K562 (cell line): ENCODE measurements at regions not wholly inside any gene's neighbourhood (a gene's known extent, or its start where the extent isn't known, plus 50 kb on each side); places are given as distances from the start of the nearest gene placed in this dataset.

Experiments used
- ARID2 ChIP-seq: fragments of 450-650 bp; IDR thresholded peaks from 2 replicates; pipeline ENCODE4 v1.6.1; 2017; ENCODE audit warnings: antibody characterized with exemption, mild to moderate bottlenecking
- CEBPB ChIP-seq: fragments of 450-650 bp; IDR thresholded peaks from 2 replicates; pipeline ENCODE4 v1.6.1; 2016; ENCODE audit warnings: missing genetic modification characterization, missing compliant biosample characterization
- E2F3 ChIP-seq: fragments of 250-450 bp; sonication (Bioruptor Pico); IDR thresholded peaks from 2 replicates; pipeline ENCODE4 v1.4.0; 2020; ENCODE audit warnings: mild to moderate bottlenecking
- ERF ChIP-seq: fragments of 450-650 bp; formaldehyde crosslinking; IDR thresholded peaks from 2 replicates; pipeline ENCODE4 v1.4.0; 2020; ENCODE audit warnings: mild to moderate bottlenecking, mixed read lengths
- ETS2 ChIP-seq: IDR thresholded peaks from 2 replicates; pipeline ENCODE4 v1.6.1; 2016; ENCODE audit warnings: borderline replicate concordance, missing genetic modification characterization, mild to moderate bottlenecking, moderate library complexity, missing compliant biosample characterization; ENCODE audit not compliant: poor library complexity, severe bottlenecking
- FOS ChIP-seq: IDR thresholded peaks from 3 replicates; pipeline ENCODE4 v1.6.1; 2011; ENCODE audit not compliant: insufficient read length; ENCODE audit errors: extremely low read depth
- FOXP1 ChIP-seq: sonication (generic); formaldehyde crosslinking; IDR thresholded peaks from 2 replicates; pipeline ENCODE4 v1.8.0; 2022; ENCODE audit warnings: mild to moderate bottlenecking, missing genetic modification reagents
- HDAC3 ChIP-seq: fragments of 450-650 bp; IDR thresholded peaks from 2 replicates; pipeline ENCODE4 v1.6.1; 2018; ENCODE audit warnings: borderline replicate concordance, mild to moderate bottlenecking, moderate library complexity; ENCODE audit not compliant: partially characterized antibody
- HMG20A ChIP-seq: fragments of 450-650 bp; formaldehyde crosslinking; conservative IDR thresholded peaks from 2 replicates; pipeline ENCODE4 v1.4.0; 2020; ENCODE audit warnings: mild to moderate bottlenecking, mixed read lengths
- HSF4 ChIP-seq: fragments of 250-450 bp; sonication (Bioruptor Pico); IDR thresholded peaks from 2 replicates; pipeline ENCODE4 v2.1.2; 2022; ENCODE audit warnings: mild to moderate bottlenecking, moderate library complexity, borderline replicate concordance
- LEF1 ChIP-seq: fragments of 450-650 bp; IDR thresholded peaks from 2 replicates; pipeline ENCODE4 v1.6.1; 2016; ENCODE audit warnings: mild to moderate bottlenecking
- MEF2A ChIP-seq: IDR thresholded peaks from 2 replicates; pipeline ENCODE4 v1.6.1; 2011; ENCODE audit warnings: low read depth, mild to moderate bottlenecking, low read length, moderate library complexity; ENCODE audit not compliant: control insufficient read depth
- MIER1 ChIP-seq: fragments of 450-650 bp; IDR thresholded peaks from 2 replicates; pipeline ENCODE4 v1.6.1; 2016; ENCODE audit warnings: antibody characterized with exemption, mild to moderate bottlenecking, low read depth
- POLR2AphosphoS2 ChIP-seq: IDR thresholded peaks from 2 replicates; pipeline ENCODE4 v1.6.1; 2012; ENCODE audit warnings: low read length, improper control_type of control experiment
- ZBTB8A ChIP-seq: fragments of 450-650 bp; IDR thresholded peaks from 2 replicates; pipeline ENCODE4 v1.6.1; 2018; ENCODE audit warnings: mild to moderate bottlenecking, moderate library complexity; ENCODE audit not compliant: partially characterized antibody
- ZNF23 ChIP-seq: fragments of 250-450 bp; sonication (Bioruptor Pico); IDR thresholded peaks from 2 replicates; pipeline ENCODE4 v1.4.0; 2020; ENCODE audit warnings: mild to moderate bottlenecking
- ZNF347 ChIP-seq: fragments of 450-650 bp; formaldehyde crosslinking; IDR thresholded peaks from 2 replicates; pipeline ENCODE4 v1.4.0; 2020; ENCODE audit warnings: low read depth, mild to moderate bottlenecking, moderate library complexity
- ZNF584 ChIP-seq: fragments of 200-800 bp; sonication (Bioruptor generic); IDR thresholded peaks from 2 replicates; pipeline ENCODE4 v1.6.1; 2016; ENCODE audit warnings: low read depth, mild to moderate bottlenecking, missing genetic modification characterization, missing compliant biosample characterization
- TF ChIP-seq, protein P1 (sequence below): IDR thresholded peaks from 2 replicates; pipeline ENCODE4 v1.6.1; 2011; ENCODE audit not compliant: insufficient read length; ENCODE audit errors: extremely low read depth
- TF ChIP-seq, protein P2 (sequence below), 2 experiments: fragments of 200-800 bp in 1 of 2; sonication (Bioruptor generic) in 1 of 2; sonication (generic) in 1 of 2; formaldehyde crosslinking in 1 of 2; IDR thresholded peaks in 1 of 2; conservative IDR thresholded peaks in 1 of 2; 2 replicates each; pipeline versions ENCODE4 v1.5.0 to v1.6.1; 2016 to 2020; ENCODE audit warnings: missing compliant biosample characterization in 1 of 2, missing genetic modification characterization in 1 of 2, missing genetic modification reagents in 1 of 2
- TF ChIP-seq, protein P3 (sequence below): fragments of 250-450 bp; sonication (Bioruptor Pico); IDR thresholded peaks from 2 replicates; pipeline ENCODE4 v1.5.0; 2022; ENCODE audit warnings: mild to moderate bottlenecking
- TF ChIP-seq, protein P4 (sequence below): fragments of 450-650 bp; IDR thresholded peaks from 2 replicates; pipeline ENCODE4 v1.6.1; 2016; ENCODE audit warnings: low read depth, mild to moderate bottlenecking, moderate library complexity

DNA sequence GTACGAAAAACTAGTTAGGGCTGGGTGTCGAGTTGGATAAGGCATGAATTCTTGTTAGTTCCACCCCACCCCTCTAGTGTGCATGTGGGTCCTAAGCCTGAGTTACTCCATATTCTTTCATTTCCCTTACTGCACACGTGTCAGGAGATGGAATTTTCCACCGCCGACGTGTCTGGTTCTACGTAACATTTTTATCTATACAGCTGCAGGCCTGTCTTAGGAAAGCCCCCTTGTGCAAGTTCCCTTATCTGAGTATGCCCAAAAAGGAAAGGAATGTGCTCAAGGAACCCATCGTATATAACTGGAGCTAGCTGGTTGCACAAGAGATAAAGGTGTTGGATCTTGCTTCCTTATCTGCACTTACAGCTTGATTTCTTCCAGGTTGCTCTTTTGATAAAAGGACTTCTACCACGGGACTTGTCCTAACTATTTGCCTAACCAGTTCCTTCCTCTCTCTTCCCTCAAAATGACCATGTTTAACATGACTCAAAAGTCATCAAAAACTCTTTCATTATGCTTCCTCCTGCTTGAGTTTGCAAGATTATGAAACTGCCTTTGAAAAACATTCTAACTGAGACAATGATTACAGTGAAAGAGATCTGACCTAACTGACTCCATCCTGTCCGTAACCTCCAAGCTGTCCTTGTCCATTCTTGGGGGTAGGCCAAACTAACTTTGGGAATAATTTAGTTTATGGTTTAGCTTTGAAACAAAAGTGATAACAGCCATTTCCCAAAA, 181.4 kb downstream of the AKR1D1 start (continued):
- no peak for TF ChIP-seq ZBTB8A
- TF ChIP-seq, protein P1, sequence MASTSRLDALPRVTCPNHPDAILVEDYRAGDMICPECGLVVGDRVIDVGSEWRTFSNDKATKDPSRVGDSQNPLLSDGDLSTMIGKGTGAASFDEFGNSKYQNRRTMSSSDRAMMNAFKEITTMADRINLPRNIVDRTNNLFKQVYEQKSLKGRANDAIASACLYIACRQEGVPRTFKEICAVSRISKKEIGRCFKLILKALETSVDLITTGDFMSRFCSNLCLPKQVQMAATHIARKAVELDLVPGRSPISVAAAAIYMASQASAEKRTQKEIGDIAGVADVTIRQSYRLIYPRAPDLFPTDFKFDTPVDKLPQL, result no peak
- TF ChIP-seq FOS, result no peak
- TF ChIP-seq ZNF347 (CRISPR knock-in tag), result peak; percentile 93
- TF ChIP-seq LEF1, result peak; percentile 99
- TF ChIP-seq ZNF23 (CRISPR knock-in tag), result peak; percentile 98
- no peak for TF ChIP-seq POLR2AphosphoS2
- peak; percentile 97 for TF ChIP-seq E2F3 (CRISPR knock-in tag)
- TF ChIP-seq ETS2 (tag), result peak; percentile 98
- TF ChIP-seq, protein P2, sequence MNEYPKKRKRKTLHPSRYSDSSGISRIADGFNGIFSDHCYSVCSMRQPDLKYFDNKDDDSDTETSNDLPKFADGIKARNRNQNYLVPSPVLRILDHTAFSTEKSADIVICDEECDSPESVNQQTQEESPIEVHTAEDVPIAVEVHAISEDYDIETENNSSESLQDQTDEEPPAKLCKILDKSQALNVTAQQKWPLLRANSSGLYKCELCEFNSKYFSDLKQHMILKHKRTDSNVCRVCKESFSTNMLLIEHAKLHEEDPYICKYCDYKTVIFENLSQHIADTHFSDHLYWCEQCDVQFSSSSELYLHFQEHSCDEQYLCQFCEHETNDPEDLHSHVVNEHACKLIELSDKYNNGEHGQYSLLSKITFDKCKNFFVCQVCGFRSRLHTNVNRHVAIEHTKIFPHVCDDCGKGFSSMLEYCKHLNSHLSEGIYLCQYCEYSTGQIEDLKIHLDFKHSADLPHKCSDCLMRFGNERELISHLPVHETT (CRISPR knock-in tag; conservative IDR thresholded peaks at IDR 0.05 in 1 of 2, IDR thresholded peaks at IDR 0.05 in 1 of 2), result peak in 1 of 2 experiments; percentile 99; a peak in 2 of 4 replicates
- peak; percentile 99 for TF ChIP-seq ERF (CRISPR knock-in tag)
- peak; percentile 99 for TF ChIP-seq HMG20A (CRISPR knock-in tag)
- peak; percentile 80; the same call in 1 of the 2 replicates for TF ChIP-seq MIER1
- TF ChIP-seq HSF4 (CRISPR knock-in tag), result peak; percentile 100
- peak; percentile 100 for TF ChIP-seq CEBPB (tag)
- TF ChIP-seq, protein P3, sequence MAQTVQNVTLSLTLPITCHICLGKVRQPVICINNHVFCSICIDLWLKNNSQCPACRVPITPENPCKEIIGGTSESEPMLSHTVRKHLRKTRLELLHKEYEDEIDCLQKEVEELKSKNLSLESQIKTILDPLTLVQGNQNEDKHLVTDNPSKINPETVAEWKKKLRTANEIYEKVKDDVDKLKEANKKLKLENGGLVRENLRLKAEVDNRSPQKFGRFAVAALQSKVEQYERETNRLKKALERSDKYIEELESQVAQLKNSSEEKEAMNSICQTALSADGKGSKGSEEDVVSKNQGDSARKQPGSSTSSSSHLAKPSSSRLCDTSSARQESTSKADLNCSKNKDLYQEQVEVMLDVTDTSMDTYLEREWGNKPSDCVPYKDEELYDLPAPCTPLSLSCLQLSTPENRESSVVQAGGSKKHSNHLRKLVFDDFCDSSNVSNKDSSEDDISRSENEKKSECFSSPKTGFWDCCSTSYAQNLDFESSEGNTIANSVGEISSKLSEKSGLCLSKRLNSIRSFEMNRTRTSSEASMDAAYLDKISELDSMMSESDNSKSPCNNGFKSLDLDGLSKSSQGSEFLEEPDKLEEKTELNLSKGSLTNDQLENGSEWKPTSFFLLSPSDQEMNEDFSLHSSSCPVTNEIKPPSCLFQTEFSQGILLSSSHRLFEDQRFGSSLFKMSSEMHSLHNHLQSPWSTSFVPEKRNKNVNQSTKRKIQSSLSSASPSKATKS (CRISPR knock-in tag), result peak; percentile 99
- peak; percentile 88 for TF ChIP-seq MEF2A
- peak; percentile 99 for TF ChIP-seq ZNF584 (CRISPR knock-in tag)
- TF ChIP-seq, protein P4, sequence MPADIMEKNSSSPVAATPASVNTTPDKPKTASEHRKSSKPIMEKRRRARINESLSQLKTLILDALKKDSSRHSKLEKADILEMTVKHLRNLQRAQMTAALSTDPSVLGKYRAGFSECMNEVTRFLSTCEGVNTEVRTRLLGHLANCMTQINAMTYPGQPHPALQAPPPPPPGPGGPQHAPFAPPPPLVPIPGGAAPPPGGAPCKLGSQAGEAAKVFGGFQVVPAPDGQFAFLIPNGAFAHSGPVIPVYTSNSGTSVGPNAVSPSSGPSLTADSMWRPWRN, result peak; percentile 99
- 0 out of 2 replicates have a peak, but pooled peaks have one; percentile 48 for TF ChIP-seq ARID2
- peak; percentile 75; the same call in 1 of the 2 replicates for TF ChIP-seq FOXP1 (CRISPR knock-in tag)
- peak; percentile 99 for TF ChIP-seq HDAC3
